Neural progenitor cell (in vitro differentiated cells): ENCODE measurements at regions not wholly inside any gene's neighbourhood (a gene's known extent, or its start where the extent isn't known, plus 50 kb on each side); places are given as distances from the start of the nearest gene placed in this dataset.

ENCODE experiments used
- CTCF ChIP-seq: fragments of 200-600 bp; sonication (generic); IDR thresholded peaks from 2 replicates; pipeline ENCODE4 v1.5.1; 2017; ENCODE audit warnings: antibody characterized with exemption, mild to moderate bottlenecking
- EZH2 ChIP-seq: fragments of 200-600 bp; sonication (generic); IDR thresholded peaks from 2 replicates; pipeline ENCODE4 v1.6.1; 2017; ENCODE audit warnings: antibody characterized with exemption, mild to moderate bottlenecking, moderate library complexity
- EZH2phosphoT487 ChIP-seq: fragments of 200-600 bp; sonication (generic); IDR thresholded peaks from 2 replicates; pipeline ENCODE4 v1.6.1; 2017; ENCODE audit warnings: antibody characterized with exemption

DNA sequence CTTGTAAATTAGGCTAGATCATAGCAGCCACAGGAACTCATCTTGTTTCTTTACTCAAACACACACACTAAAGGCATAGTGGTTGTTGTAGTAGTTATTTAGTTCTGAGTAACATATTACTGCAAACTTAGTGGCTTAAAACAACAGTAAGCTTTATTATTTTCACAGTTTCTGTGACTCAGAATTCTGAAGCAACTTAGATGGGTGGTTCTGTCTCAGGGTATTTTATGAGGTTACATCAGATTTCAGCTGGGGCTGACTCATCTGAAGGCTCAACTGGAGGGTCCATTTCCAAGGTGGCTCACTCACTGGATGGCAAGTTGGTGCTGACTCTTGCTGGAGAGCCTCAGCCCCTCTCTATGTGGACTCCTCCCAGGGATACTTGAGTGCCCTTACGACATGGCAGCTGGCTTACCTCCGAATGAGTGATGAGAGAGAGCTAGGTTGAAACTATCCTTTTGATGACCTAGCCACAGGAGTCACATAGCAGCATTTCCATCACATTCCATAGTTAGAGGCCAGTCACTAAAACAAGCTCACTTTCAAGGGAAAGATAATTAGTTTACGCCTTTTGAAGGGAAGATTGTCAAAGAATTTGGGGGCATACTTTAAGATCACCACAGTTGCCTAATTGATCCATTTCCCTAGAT is 101.0 kb upstream of the PRNP start:
- TF ChIP-seq CTCF (no peak), EZH2 (no peak), EZH2phosphoT487 (no peak)
